ENCODE measurements at regions not wholly inside any gene's neighbourhood (a gene's known extent, or its start where the extent isn't known, plus 50 kb on each side); places are given as distances from the start of the nearest gene placed in this dataset.

GRCh38 chr14:94717808-94718207 lies 52.1 kb downstream of the GSC start:
- Histone ChIP-seq H3K27me3 (no peaks in the 10 kb centered on the region), H3K4me1 (no peaks in the 10 kb centered on the region), H3K27ac (no peak overlapping the region), H3K4me3 (no peak overlapping the region), H3K36me3 (no peaks in the 10 kb centered on the region), H3K9me3 (no peaks in the 10 kb centered on the region)
- ATAC-seq (ENCODE audit: low FRiP score in 2 of 2): no peak
- no peak for TF ChIP-seq POLR2AphosphoS5 (IDR thresholded peaks at IDR 0.05)
- no peak for TF ChIP-seq CTCF (IDR thresholded peaks at IDR 0.05)
- TF ChIP-seq EP300 (IDR thresholded peaks at IDR 0.05): no peak
- TF ChIP-seq POLR2A (IDR thresholded peaks at IDR 0.05): no peak
- DNase-seq: no peak
- 77% methylated on average over 5 of the region's 5 CpGs for WGBS, 2 donors

- Histone ChIP-seq H3K27ac (no peak overlapping the region), H3K4me3 (no peak overlapping the region), H3K27me3 (no peaks in the 10 kb centered on the region), H3K4me1 (no peaks in the 10 kb centered on the region), H3K36me3 (no peaks in the 10 kb centered on the region), H3K9me3 (no peaks in the 10 kb centered on the region)
- TF ChIP-seq CTCF (IDR thresholded peaks at IDR 0.05) (no peak), POLR2AphosphoS5 (IDR thresholded peaks at IDR 0.05) (no peak), EP300 (IDR thresholded peaks at IDR 0.05) (no peak), POLR2A (IDR thresholded peaks at IDR 0.05) (no peak)
- WGBS, 2 donors: 87 to 91% methylated on average over 2 of the region's 2 CpGs
- ATAC-seq (ENCODE audit: low FRiP score in 2 of 2) (no peak), DNase-seq (no peak)
Observed at GRCh38 chr14:94716976-94717375, 52.9 kb downstream of the GSC start.

GRCh38 chr14:94713115-94713514 lies 56.8 kb downstream of the GSC start:
- ATAC-seq (ENCODE audit: low FRiP score in 2 of 2): no peak
- H3K4me1 ChIP-seq: no peaks in the 10 kb centered on the region
- H3K27ac ChIP-seq: no peak overlapping the region
- TF ChIP-seq EP300 (IDR thresholded peaks at IDR 0.05): no peak
- no peak for DNase-seq
- no peaks in the 10 kb centered on the region for H3K27me3 ChIP-seq
- H3K9me3 ChIP-seq: no peaks in the 10 kb centered on the region
- H3K4me3 ChIP-seq: no peak overlapping the region
- no peaks in the 10 kb centered on the region for H3K36me3 ChIP-seq
- WGBS, 2 donors: 76 to 78% methylated on average over 13 of the region's 13 CpGs

GRCh38 chr14:94710731-94711130 lies 59.2 kb downstream of the GSC start:
- TF ChIP-seq EP300 (IDR thresholded peaks at IDR 0.05) (no peak), CTCF (IDR thresholded peaks at IDR 0.05) (no peak), POLR2A (IDR thresholded peaks at IDR 0.05) (no peak), POLR2AphosphoS5 (IDR thresholded peaks at IDR 0.05) (no peak)
- Histone ChIP-seq H3K9me3 (no peaks in the 10 kb centered on the region), H3K36me3 (no peaks in the 10 kb centered on the region), H3K4me1 (no peaks in the 10 kb centered on the region), H3K4me3 (no peak overlapping the region), H3K27ac (no peak overlapping the region), H3K27me3 (no peaks in the 10 kb centered on the region)
- WGBS, 2 donors: 71 to 88% methylated on average over 5 to 10 of the region's 10 CpGs
- ATAC-seq (ENCODE audit: low FRiP score in 2 of 2) (peak in 1 of 2 donors; percentile 13), DNase-seq (peak in 1 of 2 donors; percentile 63)

- H3K4me3 ChIP-seq: no peak overlapping the region
- WGBS, 2 donors: 37 to 51% methylated on average over 4 of the region's 4 CpGs
- no peaks in the 10 kb centered on the region for H3K36me3 ChIP-seq
- H3K27ac ChIP-seq: no peak overlapping the region
- no peaks in the 10 kb centered on the region for H3K4me1 ChIP-seq
- DNase-seq (no peak), ATAC-seq (ENCODE audit: low FRiP score in 2 of 2) (no peak)
- no peaks in the 10 kb centered on the region for H3K9me3 ChIP-seq
- H3K27me3 ChIP-seq: no peaks in the 10 kb centered on the region
- no peak for TF ChIP-seq POLR2AphosphoS5 (IDR thresholded peaks at IDR 0.05)
- TF ChIP-seq POLR2A (IDR thresholded peaks at IDR 0.05): no peak
- no peak for TF ChIP-seq CTCF (IDR thresholded peaks at IDR 0.05)
Observed at GRCh38 chr14:94707494-94707893, 62.4 kb downstream of the GSC start.
